OCI-LY3 (cell line): ENCODE measurements at regions not wholly inside any gene's neighbourhood (a gene's known extent, or its start where the extent isn't known, plus 50 kb on each side); places are given as distances from the start of the nearest gene placed in this dataset.

Source experiments
- CTCF ChIP-seq: fragments of 200-600, 300-600 bp; sonication (generic); IDR thresholded peaks from 2 replicates; pipeline ENCODE4 v1.5.1; 2014; ENCODE audit warnings: antibody characterized with exemption, low read length, low read depth
- EZH2phosphoT487 ChIP-seq: fragments of 200-600 bp; shearing (Covaris generic); IDR thresholded peaks from 2 replicates; pipeline ENCODE4 v1.6.1; 2018; ENCODE audit warnings: antibody characterized with exemption, mixed run types, low read depth

- TF ChIP-seq CTCF (no peak), EZH2phosphoT487 (no peak)
These were observed 213.9 kb upstream of the AGAP1 start for GRCh38 chr2:235279965-235280364.
